IPS-18a (cell line): ENCODE measurements at regions not wholly inside any gene's neighbourhood (a gene's known extent, or its start where the extent isn't known, plus 50 kb on each side); places are given as distances from the start of the nearest gene placed in this dataset.

ENCODE experiments used
- H3K27ac ChIP-seq: one replicate; pipeline ENCODE4 v1.5.1; 2013; ENCODE audit warnings: low read length
- H3K27me3 ChIP-seq: one replicate; pipeline ENCODE4 v1.6.1; 2013; ENCODE audit warnings: mild to moderate bottlenecking, low read length; ENCODE audit not compliant: control insufficient read depth, insufficient read depth
- H3K36me3 ChIP-seq: one replicate; pipeline ENCODE4 v1.6.1; 2013; ENCODE audit warnings: low read depth, low read length; ENCODE audit not compliant: control insufficient read depth
- H3K4me1 ChIP-seq: one replicate; pipeline ENCODE4 v1.6.1; 2013; ENCODE audit warnings: low read depth, low read length; ENCODE audit not compliant: control insufficient read depth
- H3K4me3 ChIP-seq: one replicate; pipeline ENCODE4 v1.5.1; 2013; ENCODE audit warnings: low read length
- H3K9ac ChIP-seq: one replicate; pipeline ENCODE4 v1.6.1; 2013; ENCODE audit warnings: mild to moderate bottlenecking, low read length, moderate library complexity
- H3K9me3 ChIP-seq: one replicate; pipeline ENCODE4 v1.6.1; 2013; ENCODE audit warnings: low read depth, low read length; ENCODE audit not compliant: control insufficient read depth

GRCh38 chr1:13949546-13949945, 249.6 kb downstream of the PRDM2 start:
- Histone ChIP-seq H3K4me1 (no peaks in the 10 kb centered on the region), H3K36me3 (no peaks in the 10 kb centered on the region), H3K9ac (no peak overlapping the region), H3K9me3 (no peaks in the 10 kb centered on the region), H3K4me3 (no peak overlapping the region), H3K27ac (no peak overlapping the region), H3K27me3 (no peaks in the 10 kb centered on the region)

- no peaks in the 10 kb centered on the region for H3K36me3 ChIP-seq
- H3K9me3 ChIP-seq = no peaks in the 10 kb centered on the region
- H3K27ac ChIP-seq = no peak overlapping the region
- no peaks in the 10 kb centered on the region for H3K27me3 ChIP-seq
- no peak overlapping the region for H3K4me3 ChIP-seq
- H3K9ac ChIP-seq = no peak overlapping the region
- no peaks in the 10 kb centered on the region for H3K4me1 ChIP-seq
These were observed 250.6 kb downstream of the PRDM2 start for GRCh38 chr1:13950637-13951036.

DNA sequence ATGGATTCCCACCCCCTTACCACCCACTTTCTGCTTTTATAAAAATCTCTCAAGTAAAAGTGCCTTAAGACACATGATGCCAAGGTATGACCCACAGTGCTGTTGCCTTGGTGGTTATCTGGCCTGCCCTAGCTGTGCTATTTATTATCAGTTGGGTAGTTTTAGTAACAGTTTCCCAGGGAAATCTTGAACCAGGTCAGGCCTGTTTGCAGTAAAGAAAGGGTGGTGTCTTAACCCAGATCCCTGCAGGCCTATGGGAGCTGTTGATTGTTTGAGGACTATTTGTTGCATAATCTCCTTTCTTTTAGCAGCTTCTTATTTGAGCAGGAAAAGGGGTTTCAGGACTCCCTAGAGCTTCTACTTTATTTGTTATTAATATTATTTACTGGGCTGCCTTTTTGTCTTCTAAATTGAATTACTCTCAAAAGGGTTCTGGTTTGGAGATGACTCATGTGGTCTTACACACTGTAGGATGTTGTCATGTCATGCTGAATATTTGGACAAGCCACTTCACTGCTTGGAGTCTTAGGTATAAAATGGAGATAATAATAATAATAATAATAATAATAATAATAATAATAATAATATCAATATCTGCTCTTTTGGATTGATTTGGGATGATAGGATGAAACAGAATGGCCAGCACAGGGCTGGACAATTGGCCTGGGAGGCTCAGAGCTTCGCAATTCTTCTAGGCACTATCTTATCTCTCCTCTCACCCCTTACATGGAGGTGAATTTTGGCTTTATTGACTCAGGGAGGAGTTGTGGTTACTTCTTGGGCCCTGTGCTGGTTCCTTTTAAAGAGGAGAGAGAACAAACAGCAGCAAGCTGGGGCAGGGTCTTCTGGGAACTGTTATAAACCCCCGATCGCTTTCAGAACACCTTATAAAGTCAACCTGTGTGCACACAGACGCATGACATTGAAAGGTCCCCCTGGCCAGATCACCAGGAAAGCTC, 252.1 kb downstream of the PRDM2 start:
- no peaks in the 10 kb centered on the region for H3K36me3 ChIP-seq
- H3K27ac ChIP-seq = no peak overlapping the region
- no peaks in the 10 kb centered on the region for H3K9me3 ChIP-seq
- no peaks in the 10 kb centered on the region for H3K4me1 ChIP-seq
- H3K9ac ChIP-seq = no peak overlapping the region
- no peaks in the 10 kb centered on the region for H3K27me3 ChIP-seq
- no peak overlapping the region for H3K4me3 ChIP-seq

GRCh38 chr1:13952985-13953384, 253.0 kb downstream of the PRDM2 start:
- Histone ChIP-seq H3K4me3 (no peak overlapping the region), H3K4me1 (no peaks in the 10 kb centered on the region), H3K27me3 (no peaks in the 10 kb centered on the region)

DNA sequence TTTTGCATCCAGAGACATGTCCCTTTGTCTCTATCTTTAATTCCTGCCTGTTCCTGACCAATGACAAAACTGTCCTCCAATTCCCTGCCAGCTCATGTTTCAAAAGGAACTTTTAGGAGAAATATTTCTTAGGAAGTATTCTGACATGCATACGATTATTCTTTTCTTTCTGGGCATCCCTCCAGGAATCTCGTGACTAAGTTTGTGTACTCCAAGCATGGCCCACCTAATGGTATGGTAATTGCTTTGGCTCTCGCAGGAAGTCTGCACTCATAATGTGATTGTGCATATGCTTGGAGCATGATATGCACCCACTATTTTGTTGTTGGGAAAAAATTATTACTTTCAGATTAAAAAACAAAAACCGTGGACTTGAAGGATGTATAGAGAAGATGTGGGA, 256.4 kb downstream of the PRDM2 start:
- Histone ChIP-seq H3K9me3 (no peaks in the 10 kb centered on the region), H3K27ac (no peak overlapping the region), H3K4me3 (no peak overlapping the region), H3K9ac (no peak overlapping the region), H3K36me3 (no peaks in the 10 kb centered on the region), H3K27me3 (no peaks in the 10 kb centered on the region), H3K4me1 (no peaks in the 10 kb centered on the region)

More at GRCh38 chr1:13952985-13953384, 253.0 kb downstream of the PRDM2 start:
- H3K27ac ChIP-seq = no peak overlapping the region
- no peak overlapping the region for H3K9ac ChIP-seq
- no peaks in the 10 kb centered on the region for H3K36me3 ChIP-seq
- no peaks in the 10 kb centered on the region for H3K9me3 ChIP-seq

DNA sequence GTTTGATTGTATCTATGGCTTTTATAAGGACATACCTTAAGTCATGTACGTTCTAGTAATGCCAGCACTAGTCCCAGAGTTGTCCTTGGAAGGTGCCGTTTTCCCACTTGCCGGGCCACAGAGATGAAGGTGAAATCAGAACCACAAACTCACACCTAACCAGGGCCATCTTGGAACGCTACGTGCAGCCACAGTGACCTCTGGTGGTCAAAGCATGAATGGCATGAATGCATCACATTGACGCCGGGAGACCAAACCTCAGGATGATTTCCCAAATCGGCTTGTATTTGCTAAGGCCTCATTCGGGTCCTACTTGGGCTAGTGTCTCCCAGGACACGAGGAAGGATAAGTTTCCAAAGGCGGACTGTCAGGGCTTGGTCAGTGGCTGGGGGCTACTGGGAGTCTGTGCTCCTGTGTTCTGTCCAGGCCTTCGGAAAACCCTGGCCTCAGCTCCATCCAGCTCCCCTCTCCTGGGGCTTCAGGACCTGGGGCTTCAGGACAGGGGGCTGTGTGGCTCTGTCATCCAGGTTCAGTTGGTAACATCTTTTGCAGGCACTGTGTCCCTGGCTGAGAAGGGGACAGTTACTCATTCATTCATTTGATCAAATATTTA, 260.5 kb downstream of the PRDM2 start:
- H3K9me3 ChIP-seq = no peaks in the 10 kb centered on the region
- no peaks in the 10 kb centered on the region for H3K27me3 ChIP-seq
- H3K36me3 ChIP-seq = no peaks in the 10 kb centered on the region
- H3K27ac ChIP-seq = no peak overlapping the region
- no peak overlapping the region for H3K4me3 ChIP-seq
- H3K4me1 ChIP-seq = no peaks in the 10 kb centered on the region
- no peak overlapping the region for H3K9ac ChIP-seq

- Histone ChIP-seq H3K27ac (no peak overlapping the region), H3K9ac (no peak overlapping the region), H3K36me3 (no peaks in the 10 kb centered on the region), H3K9me3 (no peaks in the 10 kb centered on the region), H3K4me1 (no peaks in the 10 kb centered on the region), H3K4me3 (no peak overlapping the region), H3K27me3 (no peaks in the 10 kb centered on the region)
These were observed 264.8 kb downstream of the PRDM2 start for GRCh38 chr1:13964768-13965167.

DNA sequence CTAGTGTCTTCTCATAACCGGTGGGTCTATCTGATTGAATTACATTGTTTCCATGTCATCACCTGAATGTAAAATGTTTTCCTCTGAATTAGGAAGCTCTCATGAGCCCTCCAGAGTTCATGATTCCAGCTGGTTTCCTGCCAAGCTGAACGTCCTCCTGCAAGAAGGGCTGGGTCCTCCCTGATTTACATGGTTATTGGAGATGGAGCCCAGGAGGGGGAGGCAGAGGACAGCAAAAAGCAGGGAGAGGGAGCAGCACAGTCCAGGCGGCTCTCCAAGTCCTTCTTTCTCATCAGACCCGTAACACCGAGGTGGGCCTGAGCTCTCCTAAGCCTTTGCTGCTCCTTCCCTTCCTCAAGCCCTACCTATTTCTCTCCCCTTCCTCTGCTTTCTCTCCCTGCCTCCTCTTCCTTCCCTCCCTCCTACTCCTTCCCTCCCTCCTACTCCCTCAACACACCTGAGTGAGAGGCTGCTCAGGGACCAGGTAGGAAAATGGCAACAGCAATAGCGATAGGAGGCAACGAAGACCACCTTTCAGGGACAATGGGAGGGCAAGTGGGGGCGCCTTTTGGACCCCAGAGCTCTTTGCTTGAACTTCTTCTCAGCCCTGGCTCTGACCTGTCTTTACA, 265.9 kb downstream of the PRDM2 start:
- H3K27me3 ChIP-seq = no peaks in the 10 kb centered on the region
- H3K36me3 ChIP-seq = no peaks in the 10 kb centered on the region
- H3K4me3 ChIP-seq = no peak overlapping the region
- no peak overlapping the region for H3K9ac ChIP-seq
- no peaks in the 10 kb centered on the region for H3K4me1 ChIP-seq
- H3K27ac ChIP-seq = no peak overlapping the region
- H3K9me3 ChIP-seq = no peaks in the 10 kb centered on the region

DNA sequence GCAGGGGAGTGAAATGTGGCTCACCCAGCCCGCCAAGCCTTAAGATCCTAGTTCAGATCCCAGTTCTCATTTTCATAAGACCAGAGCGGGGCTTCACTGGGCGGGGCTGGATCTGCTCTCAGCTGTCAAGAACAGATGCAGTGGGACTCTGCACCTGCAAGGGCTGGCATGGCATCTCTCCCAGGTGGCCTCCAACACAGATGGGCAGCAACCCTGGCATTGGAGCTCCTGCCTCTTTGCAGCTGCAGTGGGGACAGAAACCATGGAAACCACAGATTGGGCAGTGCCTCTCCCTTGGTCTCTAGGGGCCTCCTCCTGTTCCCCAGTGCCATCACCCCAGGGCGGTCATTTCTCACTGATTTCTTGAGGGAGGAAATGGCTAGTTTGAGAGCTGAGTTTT, 267.7 kb downstream of the PRDM2 start:
- Histone ChIP-seq H3K9ac (no peak overlapping the region), H3K36me3 (no peaks in the 10 kb centered on the region)

DNA sequence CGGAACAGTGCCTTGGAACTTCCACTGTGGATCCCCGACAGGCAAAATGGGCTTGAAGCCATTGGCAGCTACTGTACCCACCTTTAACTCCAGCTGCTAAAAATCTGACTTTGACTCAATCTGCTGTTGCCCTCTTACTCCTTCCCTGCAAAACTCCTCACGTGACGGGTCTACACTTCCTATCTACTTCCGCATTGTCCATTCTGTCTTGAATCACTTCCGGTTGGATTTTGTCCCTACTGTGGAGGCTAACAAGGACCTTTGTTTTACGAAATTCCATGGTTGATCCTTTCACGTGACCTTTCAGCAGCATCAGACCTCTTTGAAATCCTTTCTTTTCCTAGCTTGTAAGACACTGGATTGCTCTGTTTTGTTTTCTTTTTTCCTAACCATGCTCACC, 268.4 kb downstream of the PRDM2 start:
- Histone ChIP-seq H3K9me3 (no peaks in the 10 kb centered on the region), H3K9ac (no peak overlapping the region), H3K36me3 (no peaks in the 10 kb centered on the region), H3K4me1 (no peaks in the 10 kb centered on the region), H3K4me3 (no peak overlapping the region), H3K27ac (no peak overlapping the region), H3K27me3 (no peaks in the 10 kb centered on the region)

More for the DNA sequence above, 267.7 kb downstream of the PRDM2 start:
- Histone ChIP-seq H3K4me3 (no peak overlapping the region), H3K4me1 (no peaks in the 10 kb centered on the region), H3K27me3 (no peaks in the 10 kb centered on the region), H3K27ac (no peak overlapping the region), H3K9me3 (no peaks in the 10 kb centered on the region)

DNA sequence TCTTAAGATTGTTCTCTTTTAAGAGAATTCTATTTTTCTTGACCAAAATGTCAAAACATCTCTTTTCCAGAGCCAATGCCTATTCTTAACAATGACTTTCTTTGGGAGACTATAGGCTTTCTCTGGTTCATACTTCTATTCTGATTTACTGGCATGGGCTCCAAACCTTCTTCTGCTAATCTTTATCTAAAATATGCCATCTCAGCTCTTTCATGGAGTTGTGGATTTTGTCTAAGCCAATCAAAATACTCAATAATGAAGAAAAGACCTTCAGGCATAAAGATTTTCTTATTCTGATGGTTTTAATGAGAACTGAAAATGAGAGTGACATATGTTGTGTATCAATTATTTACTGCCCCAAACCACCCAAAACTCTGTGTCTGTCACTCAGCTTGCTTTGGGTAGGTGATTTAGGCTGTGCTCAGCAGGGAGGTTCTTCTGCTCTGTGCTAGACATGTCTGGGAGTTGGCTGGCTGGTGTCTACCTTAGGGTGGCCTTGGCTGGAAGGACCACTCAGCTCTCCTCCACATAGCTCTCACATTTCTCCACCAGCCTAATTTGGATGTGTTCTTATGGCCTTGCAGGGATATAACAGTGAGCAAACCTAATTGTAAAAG, 270.8 kb downstream of the PRDM2 start:
- Histone ChIP-seq H3K4me3 (no peak overlapping the region), H3K9me3 (no peaks in the 10 kb centered on the region), H3K27ac (no peak overlapping the region), H3K4me1 (no peaks in the 10 kb centered on the region), H3K36me3 (no peaks in the 10 kb centered on the region), H3K27me3 (no peaks in the 10 kb centered on the region), H3K9ac (no peak overlapping the region)
